Common myeloid progenitor, CD34-positive (primary cell): ENCODE measurements at regions not wholly inside any gene's neighbourhood (a gene's known extent, or its start where the extent isn't known, plus 50 kb on each side); places are given as distances from the start of the nearest gene placed in this dataset.

Experiments used
- CTCF ChIA-PET: fragments of 350-600 bp; sonication (Branson Sonifier 250); formaldehyde crosslinking; loops from one replicate; lab custom pipeline; 2021; ENCODE audit warnings: antibody characterized with exemption; lab: Charles Lee
- POLR2A ChIA-PET: fragments of 350-600 bp; sonication (Branson Sonifier 250); formaldehyde crosslinking; loops from one replicate; lab custom pipeline; 2021; ENCODE audit warnings: antibody characterized with exemption; lab: Charles Lee
- DNase-seq, 3 donors: peaks; one replicate each; pipeline versions ENCODE4 v3.0.0 to v3.0.0-alpha.2; 2013
- H3K27ac ChIP-seq, 2 experiments: 1 replicate in 1 of 2; 2 replicates in 1 of 2; pipeline ENCODE4 v1.7.0; 2013; ENCODE audit warnings: inconsistent platforms in 2 of 2, low read length in 2 of 2, mild to moderate bottlenecking in 2 of 2, low read depth in 1 of 2, moderate library complexity in 1 of 2; ENCODE audit not compliant: severe bottlenecking in 2 of 2, insufficient read depth in 1 of 2, poor library complexity in 1 of 2
- H3K27me3 ChIP-seq, 5 experiments: replicated peaks in 2 of 5; 1 replicate in 3 of 5; 2 replicates in 2 of 5; pipeline versions ENCODE4 v1.6.1 to v1.7.0; 2013; ENCODE audit warnings: low read length in 4 of 5, mild to moderate bottlenecking in 2 of 5, moderate library complexity in 2 of 5, inconsistent platforms in 1 of 5; ENCODE audit not compliant: insufficient read depth in 5 of 5, control insufficient read depth in 4 of 5
- H3K36me3 ChIP-seq, 4 experiments: 1 replicate in 2 of 4; 2 replicates in 2 of 4; pipeline versions ENCODE4 v1.6.1 to v1.7.0; 2013; ENCODE audit warnings: low read length in 3 of 4, control low read depth in 1 of 4, mild to moderate bottlenecking in 1 of 4; ENCODE audit not compliant: control insufficient read depth in 4 of 4, insufficient read depth in 4 of 4
- H3K4me1 ChIP-seq, 4 experiments: 1 replicate in 3 of 4; 2 replicates in 1 of 4; pipeline versions ENCODE4 v1.6.1 to v1.7.1; 2013; ENCODE audit warnings: low read length in 3 of 4, mild to moderate bottlenecking in 3 of 4, control low read depth in 1 of 4, inconsistent platforms in 1 of 4, moderate library complexity in 1 of 4; ENCODE audit not compliant: control insufficient read depth in 4 of 4, insufficient read depth in 4 of 4; ENCODE audit errors: control extremely low read depth in 1 of 4
- H3K4me3 ChIP-seq, 7 experiments: 1 replicate in 4 of 7; 2 replicates in 3 of 7; pipeline versions ENCODE4 v1.5.1 to v1.7.0; 2013; ENCODE audit warnings: mild to moderate bottlenecking in 7 of 7, low read length in 6 of 7, moderate library complexity in 6 of 7, inconsistent platforms in 2 of 7, low read depth in 2 of 7, control low read depth in 1 of 7; ENCODE audit not compliant: insufficient read depth in 4 of 7, control insufficient read depth in 1 of 7; ENCODE audit errors: extremely low read depth in 1 of 7
- H3K9me3 ChIP-seq, 5 experiments: 1 replicate in 4 of 5; 2 replicates in 1 of 5; pipeline versions ENCODE4 v1.6.1 to v1.7.1; 2013; ENCODE audit warnings: low read length in 4 of 5, mild to moderate bottlenecking in 2 of 5, inconsistent platforms in 1 of 5, low read depth in 1 of 5, moderate library complexity in 1 of 5; ENCODE audit not compliant: control insufficient read depth in 4 of 5, insufficient read depth in 2 of 5; ENCODE audit errors: control extremely low read depth in 1 of 5
- WGBS: methylation state at CpG from one replicate; pipeline ENCODE4 v1.1.5; 2013; ENCODE audit not compliant: insufficient coverage; 5-methylcytosine and 5-hydroxymethylcytosine counted together

DNA sequence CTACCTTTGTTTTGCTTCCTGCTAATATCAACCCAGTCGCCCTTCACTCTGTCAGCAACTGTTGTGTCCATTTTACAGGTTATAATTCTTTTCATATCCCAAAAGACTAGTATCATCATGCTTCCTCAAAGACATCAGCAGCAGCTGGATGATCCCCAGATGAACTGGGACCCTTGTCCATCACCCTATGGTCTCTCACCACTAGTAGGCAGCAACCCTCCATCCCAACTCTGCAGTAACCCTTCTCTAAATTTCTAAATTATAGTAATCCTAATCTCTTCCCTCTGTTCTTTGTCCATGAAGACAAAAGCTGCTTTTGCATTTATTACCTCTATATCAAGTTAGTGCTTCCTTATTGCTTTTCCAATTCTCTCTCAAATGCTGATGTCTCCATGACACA, 1025.8 kb downstream of the FAM181B start:
- no peaks in the 10 kb centered on the region for H3K27me3 ChIP-seq
- POLR2A ChIA-PET, result no interaction called here
- no peaks in the 10 kb centered on the region for H3K4me1 ChIP-seq
- no peaks in the 10 kb centered on the region for H3K36me3 ChIP-seq
- CTCF ChIA-PET, result no interaction called here
- no CpG with 5 or more reads among the region's 1 CpG for WGBS
- H3K4me3 ChIP-seq, result no peak overlapping the region
- no peak for DNase-seq
- H3K9me3 ChIP-seq, result no peaks in the 10 kb centered on the region
- no peak overlapping the region for H3K27ac ChIP-seq

DNA sequence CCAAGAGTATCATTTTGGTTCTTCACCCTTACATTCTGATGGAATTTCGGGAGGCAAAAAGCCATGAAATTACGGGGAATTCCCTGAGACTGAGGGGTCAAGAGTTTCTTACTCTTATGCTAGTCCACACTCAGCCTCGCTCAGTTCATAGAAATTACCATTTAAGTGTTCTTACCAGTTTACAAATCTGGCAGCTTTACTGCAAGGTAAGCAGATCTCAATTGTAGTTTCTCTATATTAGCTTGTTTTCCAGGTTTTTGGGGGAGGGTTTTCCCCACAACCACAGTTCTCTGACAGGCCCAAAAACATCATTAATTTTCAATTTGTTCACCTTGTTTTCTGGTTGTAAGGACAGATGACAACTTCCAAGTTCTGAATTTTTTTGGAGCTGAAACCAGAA, 1028.4 kb downstream of the FAM181B start:
- Histone ChIP-seq H3K9me3 (no peaks in the 10 kb centered on the region), H3K4me3 (no peak overlapping the region), H3K36me3 (no peaks in the 10 kb centered on the region), H3K4me1 (no peaks in the 10 kb centered on the region), H3K27ac (no peak overlapping the region), H3K27me3 (no peaks in the 10 kb centered on the region)
- 90% methylated on average over 3 of the region's 3 CpGs for WGBS
- ChIA-PET CTCF (no interaction called here), POLR2A (no interaction called here)
- DNase-seq, result no peak

DNA sequence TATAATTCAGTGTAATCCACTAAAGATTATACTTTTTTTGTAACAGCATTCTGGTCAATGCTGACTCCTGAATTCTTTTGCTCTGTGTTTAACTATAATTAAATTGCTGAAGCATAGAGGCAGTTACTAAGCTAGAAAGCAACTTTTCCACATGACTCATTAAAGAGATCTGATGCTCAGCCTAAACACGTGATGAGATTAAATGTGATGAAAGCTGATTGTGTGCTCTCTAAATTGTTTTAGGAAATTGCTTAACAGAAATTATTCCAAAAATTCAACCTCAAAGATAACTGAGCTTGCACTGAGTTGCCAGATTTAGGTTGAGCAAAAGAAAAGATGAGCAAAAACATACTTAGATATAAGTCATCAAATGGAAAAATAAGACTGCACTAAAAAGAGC, 1033.6 kb downstream of the FAM181B start:
- Histone ChIP-seq H3K27me3 (no peaks in the 10 kb centered on the region), H3K27ac (no peak overlapping the region), H3K9me3 (peaks cover 0 to 3% (median 0%) of the 10 kb centered on the region in 5 experiments), H3K4me1 (no peaks in the 10 kb centered on the region), H3K4me3 (no peak overlapping the region), H3K36me3 (no peaks in the 10 kb centered on the region)
- ChIA-PET POLR2A (no interaction called here), CTCF (no interaction called here)
- DNase-seq, result no peak
- WGBS, result no CpG with 5 or more reads among the region's 1 CpG

DNA sequence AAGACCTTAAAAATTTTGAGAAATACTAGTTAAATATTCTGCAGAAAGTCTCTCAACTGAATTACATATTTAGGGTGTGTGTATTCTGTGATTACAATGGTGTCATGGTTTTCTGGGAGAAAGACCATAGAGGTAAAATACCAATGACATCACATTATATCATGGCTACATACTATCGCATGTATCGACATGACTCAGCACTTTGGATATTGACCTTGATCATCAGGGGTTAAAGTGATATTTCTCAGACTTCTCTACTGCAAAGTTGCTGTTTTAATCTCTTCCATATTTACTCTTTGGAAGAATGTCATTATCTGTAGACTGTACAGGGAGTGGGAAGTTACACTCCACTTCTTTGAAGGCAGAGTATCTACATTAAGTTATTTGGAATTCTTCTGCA, 1046.6 kb downstream of the FAM181B start:
- Histone ChIP-seq H3K36me3 (no peaks in the 10 kb centered on the region), H3K9me3 (no peaks in the 10 kb centered on the region), H3K27ac (no peak overlapping the region), H3K4me3 (no peak overlapping the region), H3K4me1 (no peaks in the 10 kb centered on the region), H3K27me3 (no peaks in the 10 kb centered on the region)
- ChIA-PET CTCF (no interaction called here), POLR2A (no interaction called here)
- DNase-seq, result no peak
- 100% methylated on average over 1 of the region's 2 CpGs for WGBS

DNA sequence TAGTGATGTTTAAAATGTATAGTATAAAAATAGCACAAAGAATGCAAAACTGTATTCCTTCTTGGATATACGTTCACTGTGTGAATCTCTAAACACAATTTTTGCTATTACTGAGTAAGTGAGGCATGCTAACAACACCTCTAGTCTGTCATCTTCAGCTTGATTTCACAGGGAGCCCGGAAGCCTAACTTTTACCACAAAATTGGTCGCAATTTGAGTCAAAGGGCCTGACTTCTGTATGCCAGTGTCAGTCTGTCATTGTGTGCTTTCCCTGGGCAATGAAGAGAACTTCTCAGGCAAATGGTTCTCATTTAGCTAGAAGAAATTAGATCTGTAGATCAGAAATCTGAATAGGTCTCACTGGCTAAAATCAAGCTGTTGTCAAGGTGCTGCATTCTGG, 1059.5 kb downstream of the FAM181B start:
- Histone ChIP-seq H3K9me3 (no peaks in the 10 kb centered on the region), H3K4me3 (no peak overlapping the region), H3K27me3 (no peaks in the 10 kb centered on the region), H3K36me3 (no peaks in the 10 kb centered on the region), H3K27ac (no peak overlapping the region), H3K4me1 (no peaks in the 10 kb centered on the region)
- 100% methylated on average over 2 of the region's 3 CpGs for WGBS
- POLR2A ChIA-PET, result no interaction called here
- no peak for DNase-seq
- CTCF ChIA-PET, result no interaction called here

DNA sequence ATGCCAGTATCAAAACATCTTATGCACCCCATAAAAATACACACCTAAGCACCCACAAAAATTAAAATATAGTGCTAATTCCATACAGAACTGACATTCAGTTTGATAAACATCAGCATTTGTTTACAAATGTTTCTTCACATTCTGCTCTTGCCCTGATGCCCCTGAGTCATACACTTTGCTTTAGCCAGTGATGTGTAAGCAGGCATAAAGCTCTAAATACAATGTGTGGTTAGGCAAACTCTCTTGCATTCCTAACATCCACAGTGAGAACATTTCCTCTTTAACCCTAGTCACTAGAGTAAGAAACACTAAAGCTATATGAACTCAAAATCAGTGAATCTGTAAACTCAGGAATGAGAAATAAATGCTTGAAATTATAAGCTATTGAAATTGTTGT, 1060.7 kb downstream of the FAM181B start:
- no peaks in the 10 kb centered on the region for H3K4me1 ChIP-seq
- H3K27me3 ChIP-seq, result no peaks in the 10 kb centered on the region
- ChIA-PET CTCF (no interaction called here), POLR2A (no interaction called here)
- H3K4me3 ChIP-seq, result no peak overlapping the region
- no peak overlapping the region for H3K27ac ChIP-seq
- no peaks in the 10 kb centered on the region for H3K9me3 ChIP-seq
- no peaks in the 10 kb centered on the region for H3K36me3 ChIP-seq
- DNase-seq, result no peak

DNA sequence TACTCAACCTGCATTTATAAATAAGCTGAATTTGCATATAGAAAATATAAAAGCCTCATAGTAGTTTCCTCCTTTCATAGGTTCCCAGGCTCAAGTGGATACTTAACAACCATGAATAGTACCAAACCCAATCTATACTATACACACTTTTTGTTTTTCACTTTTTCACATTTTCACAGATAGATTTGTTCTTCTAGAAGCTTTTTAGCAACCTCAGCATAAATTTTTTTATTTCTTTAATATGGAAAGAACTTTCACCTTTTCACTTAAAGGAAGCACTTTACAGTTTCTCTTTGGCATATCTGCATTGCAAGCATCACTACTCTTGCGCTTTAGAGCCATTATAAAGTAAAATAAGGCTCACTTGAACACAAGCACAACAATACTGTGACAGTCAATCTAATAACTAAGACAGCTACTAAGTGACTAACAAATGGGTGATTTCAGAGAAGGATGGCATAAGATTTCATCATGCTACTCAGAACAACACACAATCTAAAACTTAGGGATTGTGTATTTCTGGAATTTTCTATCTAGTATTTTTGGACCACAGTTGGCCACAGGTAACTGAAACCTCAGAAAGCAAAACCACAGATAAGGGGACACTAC, 1063.6 kb downstream of the FAM181B start:
- Histone ChIP-seq H3K27ac (no peak overlapping the region), H3K4me3 (no peak overlapping the region), H3K4me1 (no peaks in the 10 kb centered on the region), H3K9me3 (no peaks in the 10 kb centered on the region), H3K36me3 (no peaks in the 10 kb centered on the region), H3K27me3 (no peaks in the 10 kb centered on the region)
- DNase-seq, result no peak
- ChIA-PET CTCF (no interaction called here), POLR2A (no interaction called here)
- 83% methylated on average over 1 of the region's 1 CpG for WGBS
